Endodermal cell (in vitro differentiated cells): ENCODE measurements at regions not wholly inside any gene's neighbourhood (a gene's known extent, or its start where the extent isn't known, plus 50 kb on each side); places are given as distances from the start of the nearest gene placed in this dataset.
"Not testable (repeated sequence)": the region's sequence is repeated elsewhere in the genome, so short reads cannot be mapped to it uniquely, and the experiment has no call there.

Source experiments
- DNase-seq: peaks from one replicate; pipeline ENCODE4 v3.0.0-alpha.2; 2017
- H3K27ac ChIP-seq: 2 replicates; pipeline ENCODE4 v1.5.1; 2013; ENCODE audit warnings: mild to moderate bottlenecking, low read depth, low read length, moderate library complexity
- H3K27me3 ChIP-seq: 2 replicates; pipeline ENCODE4 v1.6.1; 2013; ENCODE audit warnings: mild to moderate bottlenecking, low read length, moderate library complexity; ENCODE audit not compliant: insufficient read depth, control insufficient read depth, poor library complexity, severe bottlenecking
- H3K36me3 ChIP-seq: 2 replicates; pipeline ENCODE4 v1.7.0; 2013; ENCODE audit warnings: mild to moderate bottlenecking, low read length, moderate library complexity; ENCODE audit not compliant: control insufficient read depth, insufficient read depth
- H3K4me1 ChIP-seq: one replicate; pipeline ENCODE4 v1.7.0; 2013; ENCODE audit warnings: low read length; ENCODE audit not compliant: control insufficient read depth, insufficient read depth
- H3K4me3 ChIP-seq: 2 replicates; pipeline ENCODE4 v1.5.1; 2013; ENCODE audit warnings: mild to moderate bottlenecking, low read length, moderate library complexity
- H3K9ac ChIP-seq: 2 replicates; pipeline ENCODE4 v1.6.1; 2013; ENCODE audit warnings: mild to moderate bottlenecking, low read length, moderate library complexity; ENCODE audit not compliant: poor library complexity, severe bottlenecking; ENCODE audit errors: extremely low read depth
- H3K9me3 ChIP-seq: 2 replicates; pipeline ENCODE4 v1.6.1; 2013; ENCODE audit warnings: mild to moderate bottlenecking, low read length, moderate library complexity; ENCODE audit not compliant: control insufficient read depth
- H3K27ac Mint-ChIP-seq: 2 replicates; pipeline ENCODE4 v1.8.0; 2020; ENCODE audit warnings: mixed read lengths
- H3K27me3 Mint-ChIP-seq: 2 replicates; pipeline ENCODE4 v1.8.0; 2021; ENCODE audit warnings: mild to moderate bottlenecking, mixed read lengths; ENCODE audit not compliant: insufficient read depth
- H3K36me3 Mint-ChIP-seq: 2 replicates; pipeline ENCODE4 v1.8.0; 2020; ENCODE audit warnings: low read depth, mixed read lengths
- H3K4me1 Mint-ChIP-seq: 2 replicates; pipeline ENCODE4 v1.8.0; 2020; ENCODE audit warnings: mixed read lengths
- H3K4me3 Mint-ChIP-seq: 2 replicates; pipeline ENCODE4 v1.8.0; 2020; ENCODE audit warnings: mild to moderate bottlenecking, moderate library complexity, mixed read lengths
- H3K9me3 Mint-ChIP-seq: 2 replicates; pipeline ENCODE4 v1.8.0; 2020; ENCODE audit warnings: mild to moderate bottlenecking, mixed read lengths
- WGBS, 2 experiments: methylation state at CpG; one replicate each; pipeline versions ENCODE4 v1.1.5 to v1.1.7; 2013; ENCODE audit warnings: missing lambda C conversion rate in 2 of 2, mixed read lengths in 1 of 2; ENCODE audit not compliant: insufficient coverage in 1 of 2, insufficient read length in 1 of 2; 5-methylcytosine and 5-hydroxymethylcytosine counted together
- TF ChIP-seq, protein P1 (sequence below): fragments of 200-600 bp; sonication (generic); conservative IDR thresholded peaks from 2 replicates; pipeline ENCODE4 v1.5.0; 2021; ENCODE audit warnings: antibody characterized with exemption, mild to moderate bottlenecking

DNA sequence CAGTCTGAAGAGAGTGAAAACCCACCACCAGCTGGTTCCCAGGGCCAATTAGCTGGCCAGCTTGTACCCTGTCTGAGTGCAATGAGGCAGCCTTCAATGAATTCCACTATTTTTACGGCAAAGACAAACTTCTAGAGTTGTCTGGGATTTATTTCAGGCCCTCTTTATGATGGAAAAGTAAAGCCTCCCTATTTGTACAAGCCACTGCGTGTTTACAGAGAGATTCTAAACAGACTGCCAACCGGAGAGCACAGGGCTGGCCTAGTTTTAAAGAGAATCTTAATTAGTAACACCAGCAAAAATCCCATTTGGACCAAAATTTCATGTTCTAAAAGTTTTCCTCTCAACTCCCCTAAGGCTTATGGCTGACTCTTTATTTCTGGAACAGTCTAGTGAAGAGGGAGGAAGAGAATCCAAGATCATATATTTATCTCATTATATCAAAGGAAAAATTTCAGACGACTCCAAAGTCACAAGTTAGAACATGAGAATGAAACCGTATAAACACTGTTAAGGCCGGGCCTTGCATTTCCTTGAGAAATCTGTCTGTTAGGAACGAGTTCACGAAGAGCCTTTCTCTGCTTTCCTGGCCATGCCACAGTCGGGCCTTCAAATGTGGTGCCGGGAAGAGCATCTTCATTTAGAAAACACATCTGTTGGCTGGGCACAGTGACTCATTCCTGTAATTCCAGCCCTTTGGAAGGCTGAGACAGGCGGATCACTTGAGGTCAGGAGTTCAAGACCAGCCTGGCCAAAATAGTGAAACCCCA, 724.6 kb upstream of the NRP1 start:
- Mint-ChIP-seq H3K9me3 (peaks cover 40% of the 10 kb centered on the region), H3K4me1 (no peaks in the 10 kb centered on the region), H3K4me3 (no peak overlapping the region), H3K36me3 (peaks cover 3% of the 10 kb centered on the region), H3K27me3 (peaks cover 2% of the 10 kb centered on the region), H3K27ac (no peak overlapping the region)
- Histone ChIP-seq H3K4me1 (no peaks in the 10 kb centered on the region), H3K36me3 (no peaks in the 10 kb centered on the region), H3K9ac (no peak overlapping the region), H3K27ac (no peak overlapping the region), H3K4me3 (no peak overlapping the region), H3K9me3 (peaks cover 22% of the 10 kb centered on the region), H3K27me3 (no peaks in the 10 kb centered on the region)
- no peak for DNase-seq
- TF ChIP-seq, protein P1, sequence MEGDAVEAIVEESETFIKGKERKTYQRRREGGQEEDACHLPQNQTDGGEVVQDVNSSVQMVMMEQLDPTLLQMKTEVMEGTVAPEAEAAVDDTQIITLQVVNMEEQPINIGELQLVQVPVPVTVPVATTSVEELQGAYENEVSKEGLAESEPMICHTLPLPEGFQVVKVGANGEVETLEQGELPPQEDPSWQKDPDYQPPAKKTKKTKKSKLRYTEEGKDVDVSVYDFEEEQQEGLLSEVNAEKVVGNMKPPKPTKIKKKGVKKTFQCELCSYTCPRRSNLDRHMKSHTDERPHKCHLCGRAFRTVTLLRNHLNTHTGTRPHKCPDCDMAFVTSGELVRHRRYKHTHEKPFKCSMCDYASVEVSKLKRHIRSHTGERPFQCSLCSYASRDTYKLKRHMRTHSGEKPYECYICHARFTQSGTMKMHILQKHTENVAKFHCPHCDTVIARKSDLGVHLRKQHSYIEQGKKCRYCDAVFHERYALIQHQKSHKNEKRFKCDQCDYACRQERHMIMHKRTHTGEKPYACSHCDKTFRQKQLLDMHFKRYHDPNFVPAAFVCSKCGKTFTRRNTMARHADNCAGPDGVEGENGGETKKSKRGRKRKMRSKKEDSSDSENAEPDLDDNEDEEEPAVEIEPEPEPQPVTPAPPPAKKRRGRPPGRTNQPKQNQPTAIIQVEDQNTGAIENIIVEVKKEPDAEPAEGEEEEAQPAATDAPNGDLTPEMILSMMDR = no peak
- WGBS, 2 experiments = 93 to 94% methylated on average over 10 to 11 of the region's 11 CpGs

- H3K9me3 ChIP-seq, H3K4me3 Mint-ChIP-seq, H3K27me3 Mint-ChIP-seq, H3K4me3 ChIP-seq, H3K36me3 ChIP-seq, H3K27ac Mint-ChIP-seq, DNase-seq, H3K36me3 Mint-ChIP-seq, H3K27me3 ChIP-seq, H3K27ac ChIP-seq, H3K9ac ChIP-seq, H3K4me1 ChIP-seq, H3K4me1 Mint-ChIP-seq: not testable (repeated sequence)
- peaks cover 31% of the 10 kb centered on the region for H3K9me3 Mint-ChIP-seq
- 96% methylated on average over 16 to 38 of the region's 38 CpGs for WGBS, 2 experiments
Measured at GRCh38 chr10:34055410-34055985, 721.0 kb upstream of the NRP1 start.

- Histone ChIP-seq H3K36me3 (no peaks in the 10 kb centered on the region), H3K4me3 (no peak overlapping the region), H3K9ac (no peak overlapping the region), H3K27me3 (no peaks in the 10 kb centered on the region), H3K4me1 (peaks cover 22% of the 10 kb centered on the region), H3K9me3 (peaks cover 4% of the 10 kb centered on the region), H3K27ac (no peak overlapping the region)
- Mint-ChIP-seq H3K36me3 (no peaks in the 10 kb centered on the region), H3K9me3 (peaks cover 19% of the 10 kb centered on the region), H3K4me1 (peaks cover 14% of the 10 kb centered on the region), H3K27ac (no peak overlapping the region), H3K27me3 (peaks cover 2% of the 10 kb centered on the region), H3K4me3 (no peak overlapping the region)
- TF ChIP-seq, protein P1 = no peak
- DNase-seq = no peak
- WGBS, 2 experiments = 79 to 82% methylated on average over 4 to 9 of the region's 9 CpGs
Measured at GRCh38 chr10:34049887-34050286, 715.4 kb upstream of the NRP1 start.
